Caco-2 (cell line): ENCODE measurements at regions not wholly inside any gene's neighbourhood (a gene's known extent, or its start where the extent isn't known, plus 50 kb on each side); places are given as distances from the start of the nearest gene placed in this dataset.
A peak's percentile ranks its signal among the peaks of the same experiment; 100 is the strongest.

Experiments
- BruUV-seq: library from RNA; stranded (reverse); fragments of 400-500 nt; replicated peaks from 2 replicates; lab custom pipeline; 2021; lab: Mats Ljungman, UMichigan
- CTCF ChIA-PET: fragments of 300-600 bp; sonication (Branson Sonifier 250); formaldehyde crosslinking; loops from one replicate; lab custom pipeline; 2022; ENCODE audit warnings: antibody characterized with exemption; lab: Charles Lee
- POLR2A ChIA-PET: fragments of 300-600 bp; sonication (Branson Sonifier 250); formaldehyde crosslinking; loops from one replicate; lab custom pipeline; 2022; ENCODE audit warnings: antibody characterized with exemption; lab: Charles Lee
- DNase-seq, 2 experiments: peaks; one replicate each; pipeline versions ENCODE4 v3.0.0 to v3.0.0-alpha.2; 2020 to 2022
- H3K27me3 ChIP-seq: replicated peaks from 2 replicates; pipeline ENCODE4 v1.6.0; 2011; ENCODE audit warnings: low read length; ENCODE audit not compliant: control insufficient read depth, insufficient read depth
- H3K36me3 ChIP-seq: 2 replicates; pipeline ENCODE4 v1.5.1; 2011; ENCODE audit warnings: low read length; ENCODE audit not compliant: control insufficient read depth, insufficient read depth
- H3K4me1 ChIP-seq: fragments of 250-450 bp; sonication (Bioruptor Pico); 2 replicates; pipeline ENCODE4 v1.5.1; 2020; ENCODE audit warnings: mild to moderate bottlenecking
- H3K4me3 ChIP-seq: 2 replicates; pipeline ENCODE4 v1.5.1; 2011; ENCODE audit warnings: low read depth, mild to moderate bottlenecking, control low read depth, low read length
- H3K9me3 ChIP-seq: fragments of 250-450 bp; sonication (Bioruptor Pico); 2 replicates; pipeline ENCODE4 v1.5.1; 2020; ENCODE audit warnings: mild to moderate bottlenecking, moderate library complexity
- H3K27ac Mint-ChIP-seq: one replicate; pipeline ENCODE4 v1.8.0; 2022; ENCODE audit warnings: mixed read lengths; ENCODE audit not compliant: unreplicated experiment
- H3K27me3 Mint-ChIP-seq: one replicate; pipeline ENCODE4 v1.8.0; 2022; ENCODE audit warnings: mixed read lengths; ENCODE audit not compliant: insufficient read depth, unreplicated experiment
- H3K36me3 Mint-ChIP-seq: one replicate; pipeline ENCODE4 v1.8.0; 2022; ENCODE audit warnings: mild to moderate bottlenecking, mixed read lengths; ENCODE audit not compliant: insufficient read depth, unreplicated experiment
- H3K4me1 Mint-ChIP-seq: one replicate; pipeline ENCODE4 v1.8.0; 2022; ENCODE audit warnings: low read depth, mixed read lengths; ENCODE audit not compliant: unreplicated experiment
- H3K4me3 Mint-ChIP-seq: one replicate; pipeline ENCODE4 v1.8.0; 2022; ENCODE audit warnings: mild to moderate bottlenecking, moderate library complexity, mixed read lengths; ENCODE audit not compliant: unreplicated experiment
- H3K9me3 Mint-ChIP-seq: one replicate; pipeline ENCODE4 v1.8.0; 2022; ENCODE audit warnings: mixed read lengths; ENCODE audit not compliant: unreplicated experiment
- intact Hi-C: fragments of 100-400 bp; cut with micrococcal nuclease; formaldehyde crosslinking; loops from one replicate; pipeline ENCODE4 v1.10.0; 2022; ENCODE audit not compliant: unreplicated experiment
- TF ChIP-seq, protein P1 (sequence below), 2 experiments: fragments of 200-600 bp in 1 of 2; IDR thresholded peaks; 1 replicate in 1 of 2; 2 replicates in 1 of 2; pipeline versions ENCODE4 v1.5.1 to v1.8.0; 2011 to 2022; ENCODE audit warnings: antibody characterized with exemption in 1 of 2, control low read depth in 1 of 2, inconsistent platforms in 1 of 2, low read depth in 1 of 2, low read length in 1 of 2, mild to moderate bottlenecking in 1 of 2, moderate library complexity in 1 of 2; ENCODE audit not compliant: insufficient read depth in 1 of 2, severe bottlenecking in 1 of 2, unreplicated experiment in 1 of 2

- H3K4me3 Mint-ChIP-seq: no peak overlapping the region
- H3K9me3 Mint-ChIP-seq: no peaks in the 10 kb centered on the region
- DNase-seq: no peak
- Histone ChIP-seq H3K9me3 (no peaks in the 10 kb centered on the region), H3K4me3 (no peak overlapping the region), H3K4me1 (no peaks in the 10 kb centered on the region), H3K27me3 (no peaks in the 10 kb centered on the region), H3K36me3 (no peaks in the 10 kb centered on the region)
- peaks cover 7% of the 10 kb centered on the region for H3K4me1 Mint-ChIP-seq
- no TSS peak for BruUV-seq
- H3K27ac Mint-ChIP-seq: no peak overlapping the region
- intact Hi-C loops: no loop called here
- H3K27me3 Mint-ChIP-seq: peaks cover 5% of the 10 kb centered on the region
- ChIA-PET CTCF (no interaction called here), POLR2A (no interaction called here)
- no peaks in the 10 kb centered on the region for H3K36me3 Mint-ChIP-seq
- TF ChIP-seq, protein P1, sequence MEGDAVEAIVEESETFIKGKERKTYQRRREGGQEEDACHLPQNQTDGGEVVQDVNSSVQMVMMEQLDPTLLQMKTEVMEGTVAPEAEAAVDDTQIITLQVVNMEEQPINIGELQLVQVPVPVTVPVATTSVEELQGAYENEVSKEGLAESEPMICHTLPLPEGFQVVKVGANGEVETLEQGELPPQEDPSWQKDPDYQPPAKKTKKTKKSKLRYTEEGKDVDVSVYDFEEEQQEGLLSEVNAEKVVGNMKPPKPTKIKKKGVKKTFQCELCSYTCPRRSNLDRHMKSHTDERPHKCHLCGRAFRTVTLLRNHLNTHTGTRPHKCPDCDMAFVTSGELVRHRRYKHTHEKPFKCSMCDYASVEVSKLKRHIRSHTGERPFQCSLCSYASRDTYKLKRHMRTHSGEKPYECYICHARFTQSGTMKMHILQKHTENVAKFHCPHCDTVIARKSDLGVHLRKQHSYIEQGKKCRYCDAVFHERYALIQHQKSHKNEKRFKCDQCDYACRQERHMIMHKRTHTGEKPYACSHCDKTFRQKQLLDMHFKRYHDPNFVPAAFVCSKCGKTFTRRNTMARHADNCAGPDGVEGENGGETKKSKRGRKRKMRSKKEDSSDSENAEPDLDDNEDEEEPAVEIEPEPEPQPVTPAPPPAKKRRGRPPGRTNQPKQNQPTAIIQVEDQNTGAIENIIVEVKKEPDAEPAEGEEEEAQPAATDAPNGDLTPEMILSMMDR (IDR thresholded peaks at IDR 0.05; ENCODE audit: insufficient read depth in 1 of 2, low read depth in 1 of 2, low read length in 1 of 2, severe bottlenecking in 1 of 2, unreplicated experiment in 1 of 2): no peak
Measured at GRCh38 chr17:69722518-69722917, 308.0 kb downstream of the MAP2K6 start.

DNA sequence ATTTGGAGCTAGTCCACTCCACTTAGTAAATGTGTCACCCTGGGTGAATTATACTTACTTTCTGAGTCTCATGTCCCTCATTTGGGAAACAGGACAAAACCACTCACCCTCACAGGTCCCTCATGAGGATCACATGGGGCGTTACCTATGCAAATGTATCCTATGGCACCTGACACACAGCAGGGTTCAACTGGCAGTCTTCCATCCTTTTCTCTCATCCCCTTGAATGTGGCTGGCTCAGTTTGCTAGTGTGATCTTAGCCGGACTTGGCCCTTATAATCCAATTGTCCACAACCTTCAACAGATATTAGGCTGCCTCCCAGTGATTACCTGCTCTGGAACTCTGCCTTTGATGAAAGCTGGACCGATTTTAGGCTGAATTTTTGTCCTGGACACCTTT, 308.8 kb downstream of the MAP2K6 start:
- POLR2A ChIA-PET: no interaction called here

DNA sequence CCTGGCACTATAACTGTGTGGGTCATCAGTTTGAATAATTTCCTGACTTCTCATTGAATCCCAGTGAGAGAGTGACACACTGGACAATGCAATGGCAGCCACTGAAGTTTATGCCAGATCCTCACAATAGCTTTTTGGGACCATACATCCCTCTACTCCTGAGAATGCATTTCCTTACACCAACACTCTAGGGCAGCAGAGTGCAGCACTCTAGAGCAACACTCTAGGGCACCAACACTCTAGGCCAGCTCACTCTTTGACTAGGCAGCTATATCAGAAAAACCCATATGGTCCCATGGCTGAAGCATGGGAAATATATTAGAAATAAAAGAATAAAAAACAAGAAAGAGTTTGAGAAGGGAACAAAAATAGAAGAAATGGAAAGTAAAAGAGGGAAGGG, 309.2 kb downstream of the MAP2K6 start:
- peaks cover 5% of the 10 kb centered on the region for H3K27me3 Mint-ChIP-seq
- POLR2A ChIA-PET: no interaction called here
- intact Hi-C loops: loop anchor here (1.0 kb wide), 1 partner anchor 421 kb away; no protein-coding TSS in a partner anchor

More for the DNA sequence above, 308.8 kb downstream of the MAP2K6 start:
- Histone ChIP-seq H3K27me3 (no peaks in the 10 kb centered on the region), H3K4me3 (no peak overlapping the region), H3K4me1 (no peaks in the 10 kb centered on the region), H3K36me3 (no peaks in the 10 kb centered on the region), H3K9me3 (no peaks in the 10 kb centered on the region)
- Mint-ChIP-seq H3K36me3 (no peaks in the 10 kb centered on the region), H3K4me3 (no peak overlapping the region), H3K9me3 (no peaks in the 10 kb centered on the region), H3K27ac (no peak overlapping the region), H3K4me1 (peaks cover 4% of the 10 kb centered on the region), H3K27me3 (peaks cover 5% of the 10 kb centered on the region)
- no peak for DNase-seq
- intact Hi-C loops: loop anchor here (1.0 kb wide), 1 partner anchor 421 kb away; no protein-coding TSS in a partner anchor
- TF ChIP-seq, protein P1 (IDR thresholded peaks at IDR 0.05; ENCODE audit: insufficient read depth in 1 of 2, low read depth in 1 of 2, low read length in 1 of 2, severe bottlenecking in 1 of 2, unreplicated experiment in 1 of 2): no peak
- no TSS peak for BruUV-seq
- CTCF ChIA-PET: interaction anchor here (0.6 kb wide), 1 partner anchor 445 kb away, joined by 3 read pairs; no protein-coding TSS in a partner anchor

More for the DNA sequence above, 309.2 kb downstream of the MAP2K6 start:
- Mint-ChIP-seq H3K9me3 (no peaks in the 10 kb centered on the region), H3K4me1 (no peaks in the 10 kb centered on the region), H3K4me3 (no peak overlapping the region), H3K27ac (no peak overlapping the region), H3K36me3 (no peaks in the 10 kb centered on the region)
- Histone ChIP-seq H3K9me3 (no peaks in the 10 kb centered on the region), H3K4me3 (no peak overlapping the region), H3K36me3 (no peaks in the 10 kb centered on the region), H3K4me1 (no peaks in the 10 kb centered on the region), H3K27me3 (no peaks in the 10 kb centered on the region)
- no peak for DNase-seq
- BruUV-seq: no TSS peak
- TF ChIP-seq, protein P1 (IDR thresholded peaks at IDR 0.05; ENCODE audit: insufficient read depth in 1 of 2, low read depth in 1 of 2, low read length in 1 of 2, severe bottlenecking in 1 of 2, unreplicated experiment in 1 of 2): peak in 1 of 2 experiments; percentile 28
- CTCF ChIA-PET: interaction anchor here (0.6 kb wide), 1 partner anchor 445 kb away, joined by 3 read pairs; no protein-coding TSS in a partner anchor
